ENCODE measurements at regions not wholly inside any gene's neighbourhood (a gene's known extent, or its start where the extent isn't known, plus 50 kb on each side); places are given as distances from the start of the nearest gene placed in this dataset.

GRCh38 chr1:56071351-56071750 is 508.0 kb downstream of the PLPP3 start:
- no peak for DNase-seq (ENCODE audit: low spot score)

GRCh38 chr1:56070601-56071000 is 508.8 kb downstream of the PLPP3 start:
- DNase-seq (ENCODE audit: low spot score): no peak

GRCh38 chr1:56069824-56070223 is 509.5 kb downstream of the PLPP3 start:
- DNase-seq (ENCODE audit: low spot score): no peak

DNA sequence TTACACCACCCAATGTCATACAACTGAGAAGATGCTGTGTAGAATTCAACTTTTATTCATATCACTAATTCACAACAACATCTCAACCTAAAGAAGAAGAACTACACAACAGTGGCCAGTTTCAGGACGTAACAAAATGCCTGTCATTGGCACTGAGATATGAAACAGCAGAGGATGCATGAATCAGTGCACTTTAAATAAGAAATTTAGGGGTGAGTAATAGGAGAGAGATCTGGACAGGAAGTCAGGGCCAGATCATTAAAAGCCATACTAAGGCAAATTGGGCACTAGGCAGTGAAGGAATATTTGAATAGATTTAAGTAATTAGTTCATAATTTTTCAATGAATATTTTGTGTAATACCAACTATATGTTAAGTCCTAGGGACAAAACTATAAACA is 510.5 kb downstream of the PLPP3 start:
- no peak for DNase-seq (ENCODE audit: low spot score)

DNA sequence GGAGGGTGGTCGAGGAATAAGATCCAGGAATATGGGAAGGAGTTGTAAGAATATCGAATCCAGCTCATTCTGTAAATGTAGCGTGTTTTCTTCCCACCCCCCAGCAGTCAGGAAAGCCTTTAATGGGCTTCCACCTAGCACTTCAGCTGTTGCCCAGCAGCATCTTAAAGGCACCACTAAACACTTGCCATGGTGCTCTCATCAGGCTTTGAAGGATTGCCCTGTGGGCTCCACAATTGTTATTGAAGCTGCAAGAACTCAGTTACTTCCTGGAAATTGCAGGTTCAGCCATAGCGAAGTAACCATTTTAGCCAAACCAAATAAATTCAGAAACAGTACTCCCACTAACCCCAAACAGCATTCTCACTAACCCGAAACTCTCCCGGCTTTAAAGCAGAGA is 511.2 kb downstream of the PLPP3 start:
- no peak for DNase-seq (ENCODE audit: low spot score)

- no peak for DNase-seq (ENCODE audit: low spot score)
These were observed 513.6 kb downstream of the PLPP3 start for GRCh38 chr1:56065729-56066128.

DNA sequence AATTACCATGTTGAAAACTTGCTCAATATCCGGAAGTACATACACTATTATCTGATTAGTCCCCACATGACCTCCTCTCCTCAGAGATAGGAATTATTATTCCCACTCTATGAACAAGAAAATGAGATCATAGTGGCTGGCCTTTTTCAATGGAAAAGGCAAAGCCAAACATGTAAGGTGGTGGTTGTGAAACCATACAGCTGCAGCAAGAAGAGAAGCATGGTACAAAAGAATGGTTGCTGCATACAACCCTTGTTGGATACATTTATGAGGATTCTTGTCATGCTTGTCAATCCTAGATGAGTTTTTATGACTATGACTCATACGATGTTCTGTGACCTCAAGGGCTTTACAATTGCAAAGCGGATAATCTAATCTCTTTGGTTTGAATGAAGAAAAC is 514.7 kb downstream of the PLPP3 start:
- DNase-seq (ENCODE audit: low spot score): no peak

GRCh38 chr1:56063461-56063860 is 515.9 kb downstream of the PLPP3 start:
- DNase-seq (ENCODE audit: low spot score): peak; percentile 90

GRCh38 chr1:56062625-56063024 is 516.7 kb downstream of the PLPP3 start:
- DNase-seq (ENCODE audit: low spot score): no peak

- DNase-seq (ENCODE audit: low spot score): no peak
These were observed 517.5 kb downstream of the PLPP3 start for GRCh38 chr1:56061824-56062223.

- DNase-seq (ENCODE audit: low spot score): no peak
These were observed 518.5 kb downstream of the PLPP3 start for GRCh38 chr1:56060906-56061305.

DNA sequence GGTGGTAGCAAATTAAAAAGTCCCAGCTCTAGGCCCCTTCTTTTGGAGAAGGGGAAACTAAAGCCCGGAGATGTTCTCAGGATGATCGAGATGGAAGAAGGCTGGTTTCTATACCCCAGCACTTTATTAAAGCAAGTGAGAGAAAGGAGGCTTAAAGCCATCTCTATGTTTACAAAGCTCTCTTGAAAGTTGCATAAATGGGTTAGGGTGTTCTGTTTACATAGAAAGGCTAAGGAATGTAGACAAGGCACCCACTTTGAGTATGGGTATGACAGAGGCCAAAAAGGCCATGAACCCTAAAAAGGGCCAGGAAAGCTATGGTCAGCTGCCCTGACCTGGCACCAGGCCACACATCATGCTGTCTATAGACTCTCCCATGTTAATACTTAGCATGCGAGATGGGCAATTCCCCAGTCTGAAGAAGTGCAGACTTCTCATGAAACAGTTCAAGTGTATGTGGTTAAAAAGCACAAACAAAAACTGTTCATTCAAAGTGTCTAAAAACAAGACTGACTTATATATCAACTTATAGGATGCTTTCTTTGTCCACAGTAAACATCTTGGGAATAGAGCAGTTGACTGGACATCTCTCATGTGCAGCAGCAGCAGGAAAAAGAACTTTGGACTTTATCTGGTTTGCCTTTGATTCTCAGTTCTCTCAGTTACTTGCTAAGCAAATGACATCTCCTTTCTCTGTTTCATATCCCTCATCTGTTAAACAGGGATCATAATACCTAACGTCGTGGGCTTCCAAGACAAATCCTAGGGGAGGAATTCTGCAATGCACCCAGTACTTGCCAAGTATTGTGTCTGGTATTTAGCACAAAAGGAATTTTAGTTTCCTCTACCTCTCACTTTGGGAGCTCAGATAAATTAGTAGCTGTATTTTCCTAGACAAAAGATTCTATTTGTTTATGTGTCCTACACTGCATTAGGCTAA is 521.6 kb downstream of the PLPP3 start:
- no peak for DNase-seq (ENCODE audit: low spot score)

GRCh38 chr1:56056438-56057287 is 522.7 kb downstream of the PLPP3 start:
- DNase-seq (ENCODE audit: low spot score): no peak

GRCh38 chr1:56054959-56055358 is 524.4 kb downstream of the PLPP3 start:
- no peak for DNase-seq (ENCODE audit: low spot score)

DNA sequence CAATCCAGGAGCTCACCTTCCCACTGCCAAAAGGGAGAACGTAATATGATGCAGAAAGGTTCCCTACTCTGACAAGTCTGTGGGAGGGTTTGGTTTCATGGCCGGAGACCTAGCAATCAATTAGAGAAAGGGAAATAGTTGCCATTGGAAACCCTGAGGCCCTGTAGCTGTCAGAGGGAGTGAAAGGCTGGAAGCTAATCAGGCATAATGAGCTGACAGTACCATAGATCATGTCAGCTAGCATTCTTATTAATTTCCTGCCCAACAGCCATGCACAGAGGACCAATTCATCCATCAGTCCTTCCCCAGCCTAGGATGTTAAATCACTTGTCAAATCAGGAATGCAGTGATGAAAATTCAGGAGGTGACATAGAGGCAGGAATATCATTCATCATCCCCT is 527.3 kb downstream of the PLPP3 start:
- DNase-seq (ENCODE audit: low spot score): no peak

GRCh38 chr1:56050911-56051310 is 528.5 kb downstream of the PLPP3 start:
- no peak for DNase-seq (ENCODE audit: low spot score)

GRCh38 chr1:56045477-56045876 is 533.9 kb downstream of the PLPP3 start:
- DNase-seq (ENCODE audit: low spot score): no peak

DNA sequence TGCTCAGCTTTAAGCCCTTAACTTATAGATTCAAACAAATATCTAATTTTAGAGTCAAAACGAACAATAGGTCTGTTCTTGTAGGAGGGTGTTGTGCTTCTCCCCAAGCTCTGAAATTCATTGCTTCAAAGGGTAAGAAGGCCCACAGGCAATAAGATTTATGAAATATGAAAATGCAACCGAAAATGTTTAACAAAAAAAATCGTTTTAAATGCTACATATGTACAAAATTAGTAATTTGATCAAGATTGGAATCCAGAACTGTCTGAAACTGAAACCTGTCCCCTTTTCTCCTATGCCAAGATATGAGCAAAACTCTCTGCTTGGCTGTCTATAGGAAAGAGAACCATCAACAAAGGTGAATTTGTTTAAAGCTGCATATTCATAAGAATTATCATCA is 534.3 kb downstream of the PLPP3 start:
- no peak for DNase-seq (ENCODE audit: low spot score)

DNA sequence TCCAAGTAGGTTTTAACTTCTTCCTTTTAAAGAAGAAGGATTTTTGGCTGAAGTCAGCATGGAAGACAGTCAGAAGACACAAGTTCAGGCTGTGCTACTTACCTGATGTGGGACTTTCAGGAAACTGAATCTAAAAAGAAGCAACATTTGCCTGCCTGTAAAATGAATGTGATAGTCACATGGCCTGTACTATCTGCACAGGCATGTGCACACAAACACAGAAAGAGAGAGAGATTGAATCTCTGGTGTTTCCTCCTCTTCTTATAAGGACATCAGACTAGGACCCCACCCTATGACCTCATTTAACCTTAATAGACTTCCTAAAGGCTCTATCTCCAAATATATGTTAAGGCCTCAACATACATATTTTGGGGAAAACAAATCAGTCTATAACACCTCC is 542.9 kb downstream of the PLPP3 start:
- DNase-seq (ENCODE audit: low spot score): no peak

GRCh38 chr1:56034847-56035481 is 544.4 kb downstream of the PLPP3 start:
- DNase-seq (ENCODE audit: low spot score): no peak

DNA sequence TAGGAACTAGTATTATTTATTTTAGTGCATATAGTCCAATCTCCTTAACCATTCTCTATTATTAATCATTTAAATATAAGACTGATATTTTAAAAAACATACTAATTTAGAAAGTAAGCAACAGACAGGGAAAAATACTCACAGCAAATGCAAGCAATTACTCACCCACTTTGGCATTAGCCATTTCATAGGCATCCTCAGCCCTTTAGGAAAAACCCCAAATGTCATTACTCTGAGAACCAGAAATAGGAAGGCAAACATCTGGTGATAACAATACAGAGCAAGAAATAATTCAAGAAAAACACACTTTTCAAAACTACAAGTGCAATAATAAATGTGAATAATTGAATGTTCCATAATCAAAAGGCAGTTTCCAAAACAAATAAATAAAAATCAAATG is 545.1 kb downstream of the PLPP3 start:
- no peak for DNase-seq (ENCODE audit: low spot score)

GRCh38 chr1:56033321-56034037 is 545.9 kb downstream of the PLPP3 start:
- no peak for DNase-seq (ENCODE audit: low spot score)

Measured in globus pallidus (tissue), 1 donor.